GM13977 (cell line): ENCODE measurements at regions not wholly inside any gene's neighbourhood (a gene's known extent, or its start where the extent isn't known, plus 50 kb on each side); places are given as distances from the start of the nearest gene placed in this dataset.
"Not testable (repeated sequence)": the region's sequence is repeated elsewhere in the genome, so short reads cannot be mapped to it uniquely, and the experiment has no call there.

ENCODE experiments used
- DNase-seq: peaks from one replicate; pipeline ENCODE4 v3.0.0; 2012; ENCODE audit warnings: low spot score
- CTCF ChIP-seq: IDR thresholded peaks from 2 replicates; pipeline ENCODE4 v1.5.1; 2012; ENCODE audit warnings: mild to moderate bottlenecking, control low read depth; ENCODE audit not compliant: insufficient read depth; ENCODE audit errors: extremely low read depth, missing control alignments
- in situ Hi-C: fragments of 300-500 bp; cut with MboI; formaldehyde crosslinking; loops from one replicate; pipeline ENCODE4 v1.12.0; 2022; ENCODE audit warnings: low sequenced_read_pairs, low pct_unique_long_range_greater_than_20kb, mixed read lengths, inconsistent platforms; ENCODE audit not compliant: unreplicated experiment

GRCh38 chr9:85079349-85079748 lies 409.8 kb downstream of the NTRK2 start:
- DNase-seq: no peak
- no peak for TF ChIP-seq CTCF
- in situ Hi-C loops: no loop called here

- no peak for DNase-seq
- no peak for TF ChIP-seq CTCF
- in situ Hi-C loops: no loop called here
These were observed 408.4 kb downstream of the NTRK2 start for GRCh38 chr9:85077944-85078343.

GRCh38 chr9:85077146-85077545 lies 407.6 kb downstream of the NTRK2 start:
- DNase-seq, in situ Hi-C loops: not testable (repeated sequence)
